Activated CD4-positive, alpha-beta T cell treated with anti-CD3 and anti-CD28 coated beads, Interleukin-2, Interleukin-4, amounts not matched to agents 100 ng/mL and 50 ng/mL, durations not matched to agents 16 hours and 8 hours (primary cell): ENCODE measurements at regions not wholly inside any gene's neighbourhood (a gene's known extent, or its start where the extent isn't known, plus 50 kb on each side); places are given as distances from the start of the nearest gene placed in this dataset.
"Not testable (repeated sequence)": the region's sequence is repeated elsewhere in the genome, so short reads cannot be mapped to it uniquely, and the experiment has no call there.

Experiments
- DNase-seq: peaks from one replicate; pipeline ENCODE4 v3.0.0-alpha.2; 2020; ENCODE audit warnings: low spot score

GRCh38 chr5:152608458-152608857 is 203.4 kb upstream of the NMUR2 start:
- no peak for DNase-seq

GRCh38 chr5:152619756-152620155 is 214.7 kb upstream of the NMUR2 start:
- DNase-seq = no peak

GRCh38 chr5:152622628-152623027 is 217.5 kb upstream of the NMUR2 start:
- DNase-seq = no peak

GRCh38 chr5:152623951-152624350 is 218.9 kb upstream of the NMUR2 start:
- no peak for DNase-seq

GRCh38 chr5:152625696-152626095 is 220.6 kb upstream of the NMUR2 start:
- DNase-seq = no peak

- no peak for DNase-seq
Observed at GRCh38 chr5:152631221-152631620, 226.1 kb upstream of the NMUR2 start.

GRCh38 chr5:152632360-152632759 is 227.3 kb upstream of the NMUR2 start:
- no peak for DNase-seq

- DNase-seq = no peak
Observed at GRCh38 chr5:152634586-152634985, 229.5 kb upstream of the NMUR2 start.

GRCh38 chr5:152638996-152639552 is 234.0 kb upstream of the NMUR2 start:
- no peak for DNase-seq

GRCh38 chr5:152641970-152642805 is 237.1 kb upstream of the NMUR2 start:
- DNase-seq = no peak

GRCh38 chr5:152642880-152643279 is 237.8 kb upstream of the NMUR2 start:
- no peak for DNase-seq

- DNase-seq = no peak
Observed at GRCh38 chr5:152644029-152644728, 239.1 kb upstream of the NMUR2 start.

- DNase-seq = no peak
Observed at GRCh38 chr5:152649609-152650008, 244.5 kb upstream of the NMUR2 start.

GRCh38 chr5:152650413-152650812 is 245.3 kb upstream of the NMUR2 start:
- no peak for DNase-seq

- DNase-seq = not testable (repeated sequence)
Observed at GRCh38 chr5:152659470-152659869, 254.4 kb upstream of the NMUR2 start.

- no peak for DNase-seq
Observed at GRCh38 chr5:152673601-152674000, 268.5 kb upstream of the NMUR2 start.

GRCh38 chr5:152674403-152674802 is 269.3 kb upstream of the NMUR2 start:
- no peak for DNase-seq

- DNase-seq = no peak
Observed at GRCh38 chr5:152676196-152676595, 271.1 kb upstream of the NMUR2 start.

- DNase-seq = no peak
Observed at GRCh38 chr5:152683205-152683604, 278.1 kb upstream of the NMUR2 start.

- no peak for DNase-seq
Observed at GRCh38 chr5:152686931-152687330, 281.9 kb upstream of the NMUR2 start.

GRCh38 chr5:152688561-152689249 is 283.6 kb upstream of the NMUR2 start:
- DNase-seq = no peak

- DNase-seq = no peak
Observed at GRCh38 chr5:152689250-152689711, 284.2 kb upstream of the NMUR2 start.
